Left lung (tissue), 4 donors: ENCODE measurements at regions not wholly inside any gene's neighbourhood (a gene's known extent, or its start where the extent isn't known, plus 50 kb on each side); places are given as distances from the start of the nearest gene placed in this dataset.
"Not testable (repeated sequence)": the region's sequence is repeated elsewhere in the genome, so short reads cannot be mapped to it uniquely, and the experiment has no call there.

Experiments used
- ATAC-seq: fragments of 200-7000 bp; cut with Tn5 transposase; one replicate; pipeline ENCODE4 v1.9.1; 2020; ENCODE audit warnings: moderate library complexity
- DNase-seq, 4 donors: peaks; one replicate each; pipeline ENCODE4 v3.0.0-alpha.2; 2013 to 2020
- H3K27ac ChIP-seq, 2 donors: fragments of 200-600 bp; sonication (generic) in 1 of 2; one replicate each; pipeline versions ENCODE4 v1.5.0 to v1.8.0; 2020 to 2021
- H3K27me3 ChIP-seq, 2 donors: fragments of 200-600 bp; sonication (generic) in 1 of 2; one replicate each; pipeline versions ENCODE4 v1.5.0 to v1.8.0; 2020 to 2021
- H3K36me3 ChIP-seq, 2 donors: fragments of 200-600 bp; sonication (generic) in 1 of 2; one replicate each; pipeline versions ENCODE4 v1.5.0 to v1.8.0; 2020 to 2021
- H3K4me1 ChIP-seq, 2 donors: fragments of 200-600 bp; one replicate each; pipeline ENCODE4 v1.8.0; 2021
- H3K4me3 ChIP-seq, 2 donors: fragments of 200-600 bp; sonication (generic) in 1 of 2; one replicate each; pipeline versions ENCODE4 v1.5.0 to v1.8.0; 2020 to 2021; ENCODE audit warnings: mild to moderate bottlenecking in 1 of 2
- H3K9me3 ChIP-seq, 2 donors: fragments of 200-600 bp; sonication (generic) in 1 of 2; one replicate each; pipeline versions ENCODE4 v1.5.0 to v1.8.0; 2020 to 2021
- CTCF ChIP-seq, 2 donors: fragments of 200-600 bp; sonication (generic) in 1 of 2; IDR thresholded peaks; one replicate each; pipeline versions ENCODE4 v1.5.0 to v1.8.0; 2021; ENCODE audit warnings: antibody characterized with exemption in 2 of 2
- intact Hi-C, 2 donors: fragments of 100-400 bp; cut with DNase I; formaldehyde crosslinking; loops; one replicate each; pipeline versions ENCODE4 v1.11.2 to v1.14.2; 2022
- donor health status: DM: no; HTN: yes; CAD: no.
- donor health status: DM: no; HTN: no; CAD: no.

DNA sequence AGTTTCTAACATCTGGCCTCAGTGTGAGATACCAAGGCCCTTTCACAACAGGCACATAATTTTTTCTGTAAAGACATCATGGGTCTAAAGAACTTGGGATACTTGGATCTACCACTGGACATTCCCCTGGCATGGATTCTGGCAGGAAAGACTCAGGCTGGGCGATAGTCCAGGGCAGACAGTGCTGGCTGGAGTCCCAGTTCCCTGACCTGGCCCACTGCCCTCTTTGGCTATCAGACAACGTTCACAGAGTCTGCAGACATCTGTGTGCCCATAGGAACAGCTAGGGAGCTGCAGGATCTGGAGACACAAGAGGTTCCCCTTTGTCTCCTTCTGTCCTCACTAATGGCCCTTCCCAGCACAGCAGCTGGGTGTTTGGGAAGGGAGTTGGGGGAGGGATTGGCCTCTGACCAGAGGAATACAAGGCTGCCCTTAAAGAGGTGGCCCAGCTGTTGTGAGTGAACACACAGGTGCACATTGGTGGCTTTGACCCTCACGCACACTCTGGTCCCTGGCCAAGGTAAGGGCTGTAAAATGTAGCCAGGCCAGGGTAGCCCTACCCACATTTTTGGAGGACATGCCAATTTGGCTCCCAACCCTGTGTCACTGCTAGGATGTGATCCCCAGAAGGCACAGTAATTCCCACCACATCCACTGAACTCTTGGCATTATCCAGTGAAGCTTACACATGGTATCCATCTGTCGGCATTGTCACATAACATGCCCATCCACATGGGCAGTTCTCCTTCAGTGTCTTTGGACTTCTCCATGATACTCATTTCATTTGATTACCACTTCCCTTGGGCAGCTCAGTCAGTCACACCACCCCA, 72.3 kb downstream of the SOX3 start:
- ATAC-seq (no peak), DNase-seq (peak in 1 of 4 donors; percentile 44)
- H3K9me3 ChIP-seq, result no peaks in the 10 kb centered on the region
- no peaks in the 10 kb centered on the region for H3K27me3 ChIP-seq
- no peaks in the 10 kb centered on the region for H3K36me3 ChIP-seq
- no peak overlapping the region for H3K27ac ChIP-seq
- intact Hi-C loops, result no loop called here
- no peak for TF ChIP-seq CTCF (IDR thresholded peaks at IDR 0.05)
- H3K4me3 ChIP-seq, result no peak overlapping the region
- no peaks in the 10 kb centered on the region for H3K4me1 ChIP-seq

- intact Hi-C loops, result no loop called here
- no peaks in the 10 kb centered on the region for H3K36me3 ChIP-seq
- H3K4me1 ChIP-seq, result no peaks in the 10 kb centered on the region
- no peak for TF ChIP-seq CTCF (IDR thresholded peaks at IDR 0.05)
- ATAC-seq (no peak), DNase-seq (no peak)
- H3K4me3 ChIP-seq, result no peak overlapping the region
- no peaks in the 10 kb centered on the region for H3K9me3 ChIP-seq
- H3K27me3 ChIP-seq, result no peaks in the 10 kb centered on the region
- H3K27ac ChIP-seq, result no peak overlapping the region
These were observed 73.3 kb downstream of the SOX3 start for GRCh38 chrX:140431521-140431920.

DNA sequence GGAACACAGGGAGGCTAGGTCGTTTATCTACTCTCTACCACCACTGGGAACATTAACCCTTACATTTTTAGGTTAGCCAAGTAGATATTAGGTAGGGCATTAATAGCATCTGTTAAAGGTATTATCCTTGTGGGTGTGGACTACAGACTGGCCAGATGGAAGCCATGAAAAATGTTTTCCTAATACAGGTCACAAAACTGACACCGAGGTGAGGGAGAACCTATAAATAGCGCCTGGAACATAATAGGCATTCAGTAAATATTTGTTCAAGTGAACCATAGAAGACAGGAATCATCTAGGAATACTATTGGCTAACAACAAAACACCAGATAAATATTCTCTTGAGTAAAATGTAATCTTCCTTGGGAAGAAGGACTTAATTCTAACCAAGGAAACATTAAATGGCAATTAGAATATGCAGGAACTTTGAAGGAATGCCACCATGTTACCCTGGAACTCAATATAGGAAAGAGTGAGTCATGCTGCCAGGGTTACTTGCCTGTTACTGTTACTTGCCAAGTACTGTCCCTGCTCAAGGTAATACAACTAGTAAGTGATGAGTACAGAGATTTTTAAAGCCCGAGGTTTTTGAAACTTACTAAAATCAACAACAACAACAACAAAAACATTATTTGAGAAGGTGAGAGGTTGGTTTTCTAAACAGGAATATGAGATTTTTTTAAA, 79.0 kb downstream of the SOX3 start:
- TF ChIP-seq CTCF (IDR thresholded peaks at IDR 0.05), result no peak
- intact Hi-C loops, result no loop called here
- ATAC-seq, result no peak

GRCh38 chrX:140422501-140422900, 82.4 kb downstream of the SOX3 start:
- intact Hi-C loops, result no loop called here
- no peak for ATAC-seq
- DNase-seq, result no peak

More for the DNA sequence above, 79.0 kb downstream of the SOX3 start:
- Histone ChIP-seq H3K9me3 (no peaks in the 10 kb centered on the region), H3K4me3 (no peak overlapping the region), H3K36me3 (no peaks in the 10 kb centered on the region), H3K4me1 (no peaks in the 10 kb centered on the region), H3K27me3 (no peaks in the 10 kb centered on the region), H3K27ac (no peak overlapping the region)
- DNase-seq, result no peak

DNA sequence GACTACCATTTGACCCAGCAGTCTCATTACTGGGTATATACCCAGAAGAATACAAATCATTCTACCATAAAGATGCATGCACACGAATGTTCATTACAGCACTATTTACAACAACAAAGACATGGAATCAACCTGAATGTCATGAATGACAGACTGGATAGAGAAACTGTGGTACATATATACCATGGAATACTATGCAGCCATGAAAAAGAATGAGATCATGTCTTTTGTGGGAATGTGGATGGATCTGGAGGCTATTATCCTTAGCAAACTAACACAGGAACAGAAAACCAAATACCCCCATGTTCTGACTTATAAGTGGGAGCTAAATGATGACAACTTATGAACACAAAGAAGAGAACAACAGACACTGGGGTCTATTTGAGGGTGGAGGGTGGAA, 102.7 kb downstream of the SOX3 start:
- H3K9me3 ChIP-seq, H3K4me1 ChIP-seq, DNase-seq, H3K27me3 ChIP-seq, H3K4me3 ChIP-seq, ATAC-seq, intact Hi-C loops, H3K27ac ChIP-seq, H3K36me3 ChIP-seq: not testable (repeated sequence)

More at GRCh38 chrX:140422501-140422900, 82.4 kb downstream of the SOX3 start:
- no peaks in the 10 kb centered on the region for H3K9me3 ChIP-seq
- H3K27ac ChIP-seq, result no peak overlapping the region
- H3K4me3 ChIP-seq, result no peak overlapping the region
- TF ChIP-seq CTCF (IDR thresholded peaks at IDR 0.05), result no peak
- no peaks in the 10 kb centered on the region for H3K4me1 ChIP-seq
- H3K36me3 ChIP-seq, result no peaks in the 10 kb centered on the region
- H3K27me3 ChIP-seq, result no peaks in the 10 kb centered on the region

GRCh38 chrX:140396326-140396725, 108.5 kb downstream of the SOX3 start:
- H3K9me3 ChIP-seq, H3K36me3 ChIP-seq, DNase-seq, H3K27ac ChIP-seq, H3K27me3 ChIP-seq, H3K4me1 ChIP-seq, H3K4me3 ChIP-seq, intact Hi-C loops, ATAC-seq: not testable (repeated sequence)
